HEK293T (cell line): ENCODE measurements at regions not wholly inside any gene's neighbourhood (a gene's known extent, or its start where the extent isn't known, plus 50 kb on each side); places are given as distances from the start of the nearest gene placed in this dataset.

Experiments
- CTCF ChIA-PET: fragments of 350-600 bp; formaldehyde crosslinking; extraction: SDS; loops from one replicate; lab custom pipeline; 2021; ENCODE audit warnings: antibody characterized with exemption, inconsistent platforms; lab: Yijun Ruan, JAX
- POLR2A ChIA-PET: fragments of 350-600 bp; formaldehyde crosslinking; extraction: SDS; loops from one replicate; lab custom pipeline; 2020; ENCODE audit warnings: antibody characterized with exemption, inconsistent platforms; lab: Yijun Ruan, JAX
- DNase-seq: peaks from one replicate; pipeline ENCODE4 v3.0.0; 2012; ENCODE audit warnings: mixed read lengths; ENCODE audit errors: extremely low spot score
- ARNT ChIP-seq: fragments of 450-650 bp; IDR thresholded peaks from 2 replicates; pipeline ENCODE4 v1.6.1; 2017; ENCODE audit warnings: mild to moderate bottlenecking
- BHLHE40 ChIP-seq: fragments of 450-650 bp; IDR thresholded peaks from 2 replicates; pipeline ENCODE4 v1.6.1; 2016; ENCODE audit warnings: mild to moderate bottlenecking, moderate library complexity, borderline replicate concordance
- CTBP1 ChIP-seq: fragments of 450-650 bp; IDR thresholded peaks from 2 replicates; pipeline ENCODE4 v1.6.1; 2016; ENCODE audit warnings: borderline replicate concordance
- ELF4 ChIP-seq: fragments of 450-650 bp; IDR thresholded peaks from 2 replicates; pipeline ENCODE4 v1.6.1; 2017; ENCODE audit warnings: antibody characterized with exemption
- FOXA1 ChIP-seq: fragments of 450-650 bp; IDR thresholded peaks from 2 replicates; pipeline ENCODE4 v1.6.1; 2016; ENCODE audit warnings: mild to moderate bottlenecking
- FOXK2 ChIP-seq: fragments of 450-650 bp; IDR thresholded peaks from 2 replicates; pipeline ENCODE4 v1.6.1; 2016; ENCODE audit warnings: mild to moderate bottlenecking
- FOXM1 ChIP-seq: fragments of 450-650 bp; IDR thresholded peaks from 2 replicates; pipeline ENCODE4 v1.6.1; 2017; ENCODE audit warnings: mild to moderate bottlenecking, borderline replicate concordance
- HDGF ChIP-seq: fragments of 450-650 bp; IDR thresholded peaks from 2 replicates; pipeline ENCODE4 v1.6.1; 2017; ENCODE audit warnings: antibody characterized with exemption, borderline replicate concordance
- L3MBTL2 ChIP-seq: fragments of 450-650 bp; conservative IDR thresholded peaks from 2 replicates; pipeline ENCODE4 v1.6.1; 2016; ENCODE audit warnings: mild to moderate bottlenecking
- LEF1 ChIP-seq: fragments of 450-650 bp; IDR thresholded peaks from 2 replicates; pipeline ENCODE4 v1.6.1; 2017; ENCODE audit warnings: mild to moderate bottlenecking, borderline replicate concordance
- NFRKB ChIP-seq: fragments of 450-650 bp; IDR thresholded peaks from 2 replicates; pipeline ENCODE4 v1.6.1; 2016; ENCODE audit warnings: mild to moderate bottlenecking, moderate library complexity
- PKNOX1 ChIP-seq: fragments of 450-650 bp; IDR thresholded peaks from 2 replicates; pipeline ENCODE4 v1.6.1; 2016
- SP1 ChIP-seq: fragments of 450-650 bp; IDR thresholded peaks from 2 replicates; pipeline ENCODE4 v1.6.1; 2017
- SUZ12 ChIP-seq: fragments of 450-650 bp; IDR thresholded peaks from 2 replicates; pipeline ENCODE4 v1.6.1; 2016; ENCODE audit warnings: mild to moderate bottlenecking
- TARDBP ChIP-seq: fragments of 450-650 bp; IDR thresholded peaks from 2 replicates; pipeline ENCODE4 v1.6.1; 2016
- ZNF384 ChIP-seq: fragments of 450-650 bp; IDR thresholded peaks from 2 replicates; pipeline ENCODE4 v1.6.1; 2016

GRCh38 chr10:4353059-4353655 is 472.9 kb upstream of the AKR1E2 start:
- ChIA-PET CTCF (no interaction called here), POLR2A (interaction anchor here (1.4 kb wide), 1 partner anchor 14 kb away, joined by 3 read pairs; no protein-coding TSS in a partner anchor)
- TF ChIP-seq SUZ12, result no peak
- no peak for TF ChIP-seq FOXM1
- no peak for TF ChIP-seq HDGF
- no peak for TF ChIP-seq ELF4
- no peak for TF ChIP-seq BHLHE40
- TF ChIP-seq CTBP1, result no peak
- no peak for TF ChIP-seq L3MBTL2
- no peak for TF ChIP-seq FOXA1
- no peak for TF ChIP-seq SP1
- no peak for TF ChIP-seq ARNT
- TF ChIP-seq PKNOX1, result no peak
- no peak for TF ChIP-seq FOXK2
- TF ChIP-seq ZNF384, result no peak
- TF ChIP-seq LEF1, result no peak
- no peak for TF ChIP-seq NFRKB
- TF ChIP-seq TARDBP, result no peak
- no peak for DNase-seq

- DNase-seq, result no peak
- ChIA-PET POLR2A (interaction anchor here (1.4 kb wide), 1 partner anchor 13 kb away, joined by 3 read pairs; no protein-coding TSS in a partner anchor), CTCF (no interaction called here)
- no peak for TF ChIP-seq FOXK2
- TF ChIP-seq FOXA1, result no peak
- no peak for TF ChIP-seq ARNT
- TF ChIP-seq ZNF384, result no peak
- no peak for TF ChIP-seq PKNOX1
- TF ChIP-seq SP1, result no peak
- no peak for TF ChIP-seq BHLHE40
- TF ChIP-seq LEF1, result no peak
- TF ChIP-seq TARDBP, result no peak
- no peak for TF ChIP-seq CTBP1
- no peak for TF ChIP-seq L3MBTL2
- TF ChIP-seq SUZ12, result no peak
- no peak for TF ChIP-seq ELF4
- TF ChIP-seq HDGF, result no peak
- no peak for TF ChIP-seq NFRKB
Observed at GRCh38 chr10:4352414-4352961, 473.5 kb upstream of the AKR1E2 start.

- CTCF ChIA-PET, result no interaction called here
- POLR2A ChIA-PET, result interaction anchor here (1.4 kb wide), 1 partner anchor 12 kb away, joined by 3 read pairs; no protein-coding TSS in a partner anchor
- no peak for TF ChIP-seq FOXM1
- TF ChIP-seq L3MBTL2, result no peak
- TF ChIP-seq ELF4, result no peak
- no peak for TF ChIP-seq ZNF384
- no peak for TF ChIP-seq PKNOX1
- no peak for TF ChIP-seq SP1
- TF ChIP-seq FOXK2, result no peak
- TF ChIP-seq HDGF, result no peak
- no peak for TF ChIP-seq CTBP1
- TF ChIP-seq FOXA1, result no peak
- no peak for TF ChIP-seq BHLHE40
- no peak for TF ChIP-seq LEF1
- DNase-seq, result no peak
Observed at GRCh38 chr10:4351723-4352413, 474.1 kb upstream of the AKR1E2 start.

GRCh38 chr10:4347397-4347796 is 478.6 kb upstream of the AKR1E2 start:
- ChIA-PET POLR2A (no interaction called here), CTCF (interaction anchor here (2.2 kb wide), 1 partner anchor 8 kb away, joined by 6 read pairs; no protein-coding TSS in a partner anchor)

More at GRCh38 chr10:4347397-4347796, 478.6 kb upstream of the AKR1E2 start:
- no peak for DNase-seq
- no peak for TF ChIP-seq HDGF
- no peak for TF ChIP-seq ELF4
- TF ChIP-seq FOXM1, result no peak
- no peak for TF ChIP-seq NFRKB
- TF ChIP-seq L3MBTL2, result no peak
- no peak for TF ChIP-seq LEF1
- TF ChIP-seq FOXA1, result no peak
- TF ChIP-seq PKNOX1, result no peak
- no peak for TF ChIP-seq FOXK2
- no peak for TF ChIP-seq SP1
- TF ChIP-seq SUZ12, result no peak
- no peak for TF ChIP-seq BHLHE40
- TF ChIP-seq ZNF384, result no peak
- no peak for TF ChIP-seq TARDBP
- no peak for TF ChIP-seq CTBP1
